H1 (cell line): ENCODE measurements at regions not wholly inside any gene's neighbourhood (a gene's known extent, or its start where the extent isn't known, plus 50 kb on each side); places are given as distances from the start of the nearest gene placed in this dataset.

Experiments used
- CTCF ChIA-PET: fragments of 300-600 bp; sonication (Branson Sonifier 250); formaldehyde crosslinking; loops from one replicate; lab custom pipeline; 2021; ENCODE audit not compliant: partially characterized antibody; lab: Charles Lee
- POLR2A ChIA-PET: fragments of 300-600 bp; sonication (Branson Sonifier 250); formaldehyde crosslinking; loops from one replicate; lab custom pipeline; 2021; ENCODE audit warnings: inconsistent platforms; ENCODE audit not compliant: partially characterized antibody; lab: Charles Lee
- DNase-seq, 2 experiments: peaks; one replicate each; pipeline versions ENCODE4 v3.0.0 to v3.0.0-alpha.2; 2010 to 2022; ENCODE audit warnings: low spot score in 2 of 2, low read depth in 1 of 2, mixed read lengths in 1 of 2
- FAIRE-seq: peaks from 2 replicates; lab custom pipeline; 2011; peaks lifted over from hg19 to GRCh38; lab: Jason Lieb, UNC
- H2AFZ ChIP-seq: 2 replicates; pipeline ENCODE4 v1.8.1; 2012; ENCODE audit warnings: low read length, inconsistent platforms
- H2AK5ac ChIP-seq: 2 replicates; pipeline ENCODE4 v1.6.1; 2013; ENCODE audit warnings: low read depth, low read length
- H2BK120ac ChIP-seq: replicated peaks from 2 replicates; pipeline ENCODE3; 2013; ENCODE audit warnings: low read depth, low read length, inconsistent platforms
- H2BK12ac ChIP-seq: 2 replicates; pipeline ENCODE4 v1.6.1; 2013; ENCODE audit warnings: low read depth, low read length
- H2BK15ac ChIP-seq: 2 replicates; pipeline ENCODE4 v1.6.1; 2013; ENCODE audit warnings: low read length
- H2BK20ac ChIP-seq: 2 replicates; pipeline ENCODE4 v1.6.1; 2013; ENCODE audit warnings: low read length
- H2BK5ac ChIP-seq: 2 replicates; pipeline ENCODE4 v1.6.1; 2013; ENCODE audit warnings: low read depth, low read length
- H3K14ac ChIP-seq: 2 replicates; pipeline ENCODE4 v1.6.1; 2013; ENCODE audit warnings: inconsistent platforms; ENCODE audit not compliant: insufficient read length
- H3K18ac ChIP-seq: 2 replicates; pipeline ENCODE4 v1.6.1; 2013; ENCODE audit warnings: low read length; ENCODE audit errors: extremely low read depth
- H3K23ac ChIP-seq: 2 replicates; pipeline ENCODE4 v1.6.1; 2013; ENCODE audit warnings: inconsistent platforms; ENCODE audit not compliant: insufficient read length
- H3K23me2 ChIP-seq: 2 replicates; pipeline ENCODE4 v1.6.1; 2013; ENCODE audit warnings: low read depth, low read length
- H3K27ac ChIP-seq: 2 replicates; pipeline ENCODE4 v1.6.1; 2011; ENCODE audit warnings: low read depth, low read length, inconsistent platforms
- H3K27me3 ChIP-seq, 4 experiments: replicated peaks in 1 of 4; 1 replicate in 1 of 4; 2 replicates in 3 of 4; pipeline versions ENCODE4 v1.6.1 to v1.8.1; 2011 to 2013; ENCODE audit warnings: low read length in 3 of 4, mild to moderate bottlenecking in 3 of 4, inconsistent platforms in 2 of 4, mixed read lengths in 2 of 4, moderate library complexity in 1 of 4; ENCODE audit not compliant: control insufficient read depth in 3 of 4, insufficient read depth in 3 of 4; ENCODE audit errors: extremely low read depth in 1 of 4
- H3K36me3 ChIP-seq, 4 experiments: 2 replicates each; pipeline versions ENCODE4 v1.6.1 to v1.8.1; 2011 to 2013; ENCODE audit warnings: mild to moderate bottlenecking in 4 of 4, low read length in 3 of 4, moderate library complexity in 2 of 4, control low read depth in 1 of 4, inconsistent platforms in 1 of 4; ENCODE audit not compliant: insufficient read depth in 4 of 4, control insufficient read depth in 2 of 4
- H3K4ac ChIP-seq: replicated peaks from 2 replicates; pipeline ENCODE3; 2013; ENCODE audit warnings: low read length, low read depth, mixed read lengths, inconsistent platforms; ENCODE audit not compliant: insufficient read length
- H3K4me1 ChIP-seq, 4 experiments: replicated peaks in 1 of 4; 1 replicate in 1 of 4; 2 replicates in 3 of 4; pipeline versions ENCODE4 v1.6.1 to v1.8.1; 2011 to 2013; ENCODE audit warnings: low read length in 3 of 4, inconsistent platforms in 2 of 4, mixed read lengths in 1 of 4; ENCODE audit not compliant: insufficient read depth in 4 of 4, control insufficient read depth in 3 of 4
- H3K4me2 ChIP-seq, 2 experiments: 2 replicates each; pipeline versions ENCODE4 v1.6.1 to v1.8.1; 2011 to 2013; ENCODE audit warnings: low read depth in 2 of 2, low read length in 2 of 2, control low read depth in 1 of 2, inconsistent platforms in 1 of 2, mild to moderate bottlenecking in 1 of 2; ENCODE audit not compliant: insufficient read depth in 1 of 2
- H3K4me3 ChIP-seq, 4 experiments: fragments of 200-600, 300-600 bp in 1 of 4; sonication (generic), shearing (Covaris generic), sonication (Bioruptor Twin) in 1 of 4; 2 replicates each; pipeline versions ENCODE4 v1.5.1 to v1.8.1; 2011 to 2016; ENCODE audit warnings: low read length in 4 of 4, low read depth in 3 of 4, control low read depth in 2 of 4, inconsistent platforms in 2 of 4, mild to moderate bottlenecking in 2 of 4, mixed read lengths in 1 of 4, moderate library complexity in 1 of 4; ENCODE audit not compliant: insufficient read depth in 2 of 4; ENCODE audit errors: extremely low read depth in 1 of 4
- H3K56ac ChIP-seq: replicated peaks from 2 replicates; pipeline ENCODE3; 2013; ENCODE audit warnings: low read depth, mild to moderate bottlenecking, mixed read lengths, low read length, inconsistent platforms; ENCODE audit not compliant: insufficient read length
- H3K79me1 ChIP-seq: 2 replicates; pipeline ENCODE4 v1.6.1; 2013; ENCODE audit warnings: low read depth, low read length, control low read depth
- H3K79me2 ChIP-seq, 2 experiments: 2 replicates each; pipeline versions ENCODE4 v1.6.1 to v1.8.1; 2012 to 2013; ENCODE audit warnings: low read length in 2 of 2, mild to moderate bottlenecking in 2 of 2, inconsistent platforms in 1 of 2; ENCODE audit not compliant: insufficient read depth in 2 of 2, control insufficient read depth in 1 of 2
- H3K9ac ChIP-seq, 4 experiments: replicated peaks in 1 of 4; 1 replicate in 1 of 4; 2 replicates in 3 of 4; pipeline versions ENCODE4 v1.6.1 to v1.8.1; 2011 to 2013; ENCODE audit warnings: low read depth in 3 of 4, low read length in 3 of 4, control low read depth in 2 of 4, mild to moderate bottlenecking in 2 of 4, moderate library complexity in 2 of 4, inconsistent platforms in 1 of 4; ENCODE audit errors: extremely low read depth in 1 of 4
- H3K9me3 ChIP-seq, 2 experiments: 2 replicates each; pipeline versions ENCODE4 v1.6.1 to v1.8.1; 2012 to 2013; ENCODE audit warnings: mild to moderate bottlenecking in 2 of 2, moderate library complexity in 2 of 2, control low read depth in 1 of 2, inconsistent platforms in 1 of 2, low read depth in 1 of 2, low read length in 1 of 2, mixed read lengths in 1 of 2; ENCODE audit not compliant: insufficient read depth in 2 of 2
- H4K20me1 ChIP-seq, 2 experiments: replicated peaks in 1 of 2; 2 replicates each; pipeline versions ENCODE3 to v1.8.1; 2011 to 2013; ENCODE audit warnings: inconsistent platforms in 2 of 2, low read length in 2 of 2, mild to moderate bottlenecking in 1 of 2; ENCODE audit not compliant: insufficient read depth in 2 of 2, control insufficient read depth in 1 of 2
- H4K5ac ChIP-seq: 2 replicates; pipeline ENCODE4 v1.6.1; 2013; ENCODE audit warnings: low read length, low read depth, mixed read lengths, inconsistent platforms; ENCODE audit not compliant: insufficient read length
- H4K8ac ChIP-seq: 2 replicates; pipeline ENCODE4 v1.8.0; 2013; ENCODE audit warnings: mild to moderate bottlenecking, moderate library complexity, low read length, inconsistent platforms; ENCODE audit not compliant: insufficient read depth; ENCODE audit errors: extremely low read depth
- H4K91ac ChIP-seq: replicated peaks from 2 replicates; pipeline ENCODE3; 2013; ENCODE audit warnings: low read length, mixed read lengths, inconsistent platforms; ENCODE audit not compliant: insufficient read length
- CBX5 ChIP-seq: fragments of 300-800, 300-1000 bp; sonication (generic); IDR thresholded peaks from 2 replicates; pipeline ENCODE4 v1.7.1; 2016; ENCODE audit warnings: antibody characterized with exemption, low read length, low read depth
- CBX8 ChIP-seq: fragments of 300-800, 300-1000 bp; sonication (generic); IDR thresholded peaks from 2 replicates; pipeline ENCODE4 v1.7.1; 2016; ENCODE audit warnings: low read depth, low read length, borderline replicate concordance
- HDAC2 ChIP-seq, 2 experiments: fragments of 300-600 bp in 1 of 2; sonication (generic) in 1 of 2; IDR thresholded peaks; 2 replicates each; pipeline ENCODE4 v1.6.1; 2011 to 2012; ENCODE audit warnings: low read depth in 2 of 2, low read length in 2 of 2, mild to moderate bottlenecking in 2 of 2, moderate library complexity in 2 of 2, borderline replicate concordance in 1 of 2, inconsistent platforms in 1 of 2
- HDAC6 ChIP-seq: IDR thresholded peaks from one replicate; pipeline ENCODE4 v1.7.1; 2012; ENCODE audit warnings: low read depth, mild to moderate bottlenecking, inconsistent platforms, low read length, moderate library complexity
- POU5F1 ChIP-seq: IDR thresholded peaks from 2 replicates; pipeline ENCODE4 v1.6.1; 2011; ENCODE audit warnings: low read depth, mild to moderate bottlenecking, low read length, moderate library complexity
- SRF ChIP-seq: IDR thresholded peaks from 2 replicates; pipeline ENCODE4 v1.6.1; 2011; ENCODE audit warnings: mild to moderate bottlenecking, low read depth, low read length, moderate library complexity

DNA sequence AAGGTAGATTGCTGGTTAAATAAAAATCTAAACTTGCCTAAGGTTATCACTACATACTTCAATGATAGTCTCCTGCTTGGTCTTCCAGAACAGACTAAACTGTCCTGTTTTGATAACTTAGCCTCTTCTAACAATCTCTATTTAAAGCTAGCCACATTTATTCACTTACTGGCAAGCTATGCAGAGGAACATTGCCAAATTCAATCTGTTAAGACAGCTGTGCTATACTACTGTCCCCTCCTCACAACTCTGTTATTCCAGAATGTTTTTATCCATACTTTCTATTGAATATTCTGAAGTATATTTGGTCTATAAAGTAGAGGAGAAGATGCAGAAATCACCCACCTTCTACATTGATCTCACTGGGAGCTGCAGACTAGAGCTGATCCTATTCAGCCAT is 594.0 kb upstream of the CCDC54 start:
- no peak for DNase-seq

More for the DNA sequence above, 594.0 kb upstream of the CCDC54 start:
- Histone ChIP-seq H3K79me2 (no peaks in the 10 kb centered on the region), H3K4me1 (no peaks in the 10 kb centered on the region), H3K27me3 (no peaks in the 10 kb centered on the region), H3K23ac (no peak overlapping the region), H3K4me3 (no peak overlapping the region), H2AFZ (no peak overlapping the region), H3K56ac (no peak overlapping the region), H3K14ac (no peak overlapping the region), H3K9me3 (no peaks in the 10 kb centered on the region), H3K4me2 (no peak overlapping the region), H4K91ac (no peak overlapping the region), H4K20me1 (no peaks in the 10 kb centered on the region), H2BK12ac (no peak overlapping the region), H3K36me3 (no peaks in the 10 kb centered on the region), H3K9ac (no peak overlapping the region), H2AK5ac (no peak overlapping the region), H3K27ac (no peak overlapping the region), H2BK5ac (no peak overlapping the region), H4K5ac (no peak overlapping the region), H2BK20ac (no peak overlapping the region), H2BK15ac (no peak overlapping the region), H3K4ac (no peak overlapping the region), H3K18ac (no peak overlapping the region), H2BK120ac (no peak overlapping the region), H3K79me1 (no peaks in the 10 kb centered on the region), H3K23me2 (no peaks in the 10 kb centered on the region), H4K8ac (no peak overlapping the region)
- no peak for FAIRE-seq
- no peak for TF ChIP-seq SRF
- no peak for TF ChIP-seq HDAC2 (IDR thresholded peaks at IDR 0.05; ENCODE audit: borderline replicate concordance in 1 of 2, low read depth in 2 of 2, low read length in 2 of 2)
- no peak for TF ChIP-seq HDAC6
- no peak for TF ChIP-seq CBX8
- TF ChIP-seq CBX5, result no peak
- no peak for TF ChIP-seq POU5F1
- ChIA-PET POLR2A (interaction anchor here (1.3 kb wide), 1 partner anchor 10 kb away, joined by 3 read pairs; no protein-coding TSS in a partner anchor), CTCF (interaction anchor here (0.6 kb wide), 1 partner anchor 796 kb away, joined by 3 read pairs; no protein-coding TSS in a partner anchor)
